ENCODE measurements at regions not wholly inside any gene's neighbourhood (a gene's known extent, or its start where the extent isn't known, plus 50 kb on each side); places are given as distances from the start of the nearest gene placed in this dataset.
"Not testable (repeated sequence)": the region's sequence is repeated elsewhere in the genome, so short reads cannot be mapped to it uniquely, and the experiment has no call there.

DNA sequence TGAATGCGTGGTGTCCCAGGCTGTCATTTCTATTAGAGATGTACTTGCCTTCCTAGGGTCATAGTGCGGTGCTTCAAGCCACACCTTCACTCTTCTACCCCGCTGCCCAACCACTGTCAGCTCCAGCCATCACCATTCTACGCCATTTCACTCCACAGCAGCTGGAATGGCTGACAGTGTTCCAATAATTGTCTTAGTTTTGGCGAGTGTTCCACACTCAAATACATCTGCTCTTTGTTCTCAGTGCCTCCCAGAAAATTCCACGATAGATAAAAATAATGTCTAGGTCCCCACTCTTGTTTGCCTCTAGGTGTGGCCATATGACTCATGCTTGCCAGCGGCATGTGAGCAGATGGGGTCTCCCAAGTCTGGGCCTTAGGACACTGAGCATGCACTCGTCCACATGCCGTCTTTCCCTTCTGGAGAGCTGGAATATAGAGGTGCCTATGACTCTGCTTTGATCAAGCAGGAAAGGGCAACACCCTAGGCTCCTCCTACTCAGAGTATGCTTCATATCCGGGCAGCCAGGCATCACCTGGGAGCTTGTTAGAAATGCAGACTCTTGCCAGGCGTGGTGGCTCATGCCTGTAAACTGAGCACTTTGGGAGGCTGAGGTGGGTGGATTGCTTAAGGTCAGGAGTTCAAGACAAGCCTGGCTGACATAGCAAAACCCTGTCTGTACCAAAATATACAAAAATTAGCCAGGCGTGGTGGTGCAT, 163.0 kb downstream of the BRMS1L start:
- DNase-seq (ENCODE audit: low read depth) = no peak

DNA sequence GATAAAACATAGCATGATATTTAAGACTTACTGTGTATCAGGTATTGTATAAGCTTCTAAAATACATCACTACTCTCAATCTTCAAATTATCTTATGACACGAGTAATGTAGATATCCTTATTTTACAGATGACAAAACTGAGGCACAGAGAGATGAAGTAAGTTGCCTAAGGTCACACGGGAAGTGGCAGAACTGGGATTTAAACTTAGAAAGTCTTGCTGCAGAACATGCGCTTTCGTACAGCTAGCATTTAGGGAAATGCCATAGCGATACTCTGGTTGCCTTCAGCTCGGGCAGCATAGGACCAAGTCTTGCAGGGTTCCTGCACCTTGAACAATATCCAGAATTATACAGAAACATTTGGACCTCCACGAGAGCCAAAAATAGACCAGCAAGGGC, 162.4 kb downstream of the BRMS1L start:
- DNase-seq (ENCODE audit: low read depth) = no peak

DNA sequence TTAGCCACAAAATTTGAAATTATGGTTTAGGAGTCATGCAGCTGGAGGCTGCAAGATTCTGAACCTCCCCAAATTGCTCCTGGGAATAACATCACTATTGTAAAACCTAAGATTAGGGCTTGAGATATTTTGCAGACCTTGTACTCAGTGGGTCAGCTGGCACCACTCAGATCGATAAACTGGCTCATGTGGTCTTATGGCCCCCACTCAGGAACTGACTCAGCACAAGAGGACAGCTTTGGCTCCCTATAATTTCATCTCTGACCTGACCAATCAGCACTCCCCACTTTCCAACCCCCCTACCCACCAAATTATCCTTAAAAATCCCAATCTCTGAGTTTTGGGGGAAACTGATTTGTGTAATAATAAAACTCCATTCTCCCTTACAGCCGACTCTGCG, 161.6 kb downstream of the BRMS1L start:
- DNase-seq (ENCODE audit: low read depth) = no peak

DNA sequence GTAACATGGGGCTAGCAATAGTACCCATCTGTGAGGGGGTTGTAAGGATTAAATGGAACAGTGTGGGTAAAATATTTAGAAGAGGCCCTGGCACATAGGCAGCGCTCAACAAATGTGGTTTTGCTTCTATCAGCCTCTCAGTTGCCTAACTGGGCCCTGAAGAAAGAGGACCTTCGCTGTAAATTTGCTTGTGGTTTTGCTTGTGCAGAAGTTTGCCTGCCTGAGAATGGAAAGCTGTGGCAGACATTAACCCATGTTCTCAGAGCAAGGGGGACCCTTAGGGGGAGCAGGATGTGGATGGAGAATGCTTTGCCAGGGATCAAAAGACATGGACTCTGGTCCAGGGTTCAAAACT, 160.1 kb downstream of the BRMS1L start:
- no peak for DNase-seq (ENCODE audit: low read depth)

DNA sequence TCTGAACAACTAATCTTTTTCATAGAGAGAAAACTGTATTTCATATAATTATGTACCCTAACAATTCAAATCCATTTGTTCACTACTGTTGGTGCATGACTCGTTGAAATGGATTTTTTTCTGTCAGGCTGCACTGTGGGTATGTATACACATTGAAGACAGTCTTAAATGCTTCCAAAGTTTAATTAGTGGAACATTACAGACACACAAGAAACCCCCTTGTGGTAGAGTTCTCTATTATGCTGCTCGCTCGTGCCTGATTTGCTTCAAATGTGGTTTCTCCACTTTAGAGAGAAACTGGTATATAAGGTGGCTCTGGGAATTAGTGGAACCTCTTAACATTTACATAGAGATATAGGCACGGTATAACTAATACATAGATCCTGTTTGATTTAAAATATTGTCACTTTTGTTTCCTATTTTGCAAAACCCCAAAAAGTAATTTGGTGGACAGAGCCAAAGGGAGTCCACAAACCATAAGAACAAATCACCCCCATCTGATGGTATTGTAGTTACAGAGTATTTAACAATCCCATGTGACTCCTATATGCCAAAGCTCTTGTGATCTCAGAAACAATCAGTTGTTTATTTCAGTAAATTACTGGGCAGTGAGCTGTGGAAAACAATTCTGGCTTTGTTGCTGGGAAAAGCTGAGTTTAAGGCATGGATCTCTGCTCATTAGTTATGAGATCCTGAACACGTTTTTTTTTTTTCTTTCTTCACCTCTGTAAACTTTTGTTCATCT, 159.5 kb downstream of the BRMS1L start:
- DNase-seq (ENCODE audit: low read depth) = no peak

DNA sequence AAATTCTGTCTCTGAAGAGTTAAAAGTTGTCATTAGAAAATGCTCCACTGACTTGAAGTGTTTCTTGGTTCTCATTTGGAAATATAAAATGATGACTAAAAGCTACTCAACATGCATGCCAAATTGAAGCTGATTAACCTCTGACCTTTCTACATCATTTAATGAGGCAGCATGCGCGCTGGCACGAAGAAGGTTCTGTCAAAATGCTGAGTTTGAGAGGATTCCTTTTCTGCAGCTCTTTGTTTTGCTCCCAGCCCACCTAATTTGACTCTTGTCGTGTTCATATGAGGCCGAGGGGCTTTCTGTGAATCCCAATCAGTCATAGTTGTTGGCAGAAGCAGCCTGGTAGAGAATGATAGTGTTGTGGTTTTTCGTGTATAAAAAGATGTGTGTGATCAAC, 153.4 kb downstream of the BRMS1L start:
- no peak for DNase-seq (ENCODE audit: low read depth)

DNA sequence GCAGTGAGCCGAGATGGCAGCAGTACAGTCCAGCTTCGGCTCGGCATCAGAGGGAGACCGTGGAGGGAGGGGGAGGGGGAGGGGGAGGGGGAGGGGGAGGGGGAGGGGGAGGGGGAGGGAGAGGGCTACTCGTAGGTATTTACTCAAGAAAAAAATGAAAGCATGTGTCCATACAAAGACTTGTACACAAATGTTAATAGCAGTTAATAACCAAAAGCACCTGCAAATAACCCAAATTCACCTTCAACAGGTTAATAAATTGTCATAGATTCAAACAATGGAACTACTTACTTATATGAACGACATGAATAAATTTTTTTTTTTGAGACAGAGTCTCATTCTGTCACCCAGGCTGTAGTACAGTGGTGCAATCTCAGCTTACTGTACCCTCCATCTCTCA, 152.4 kb downstream of the BRMS1L start:
- no peak for DNase-seq (ENCODE audit: low read depth)

DNA sequence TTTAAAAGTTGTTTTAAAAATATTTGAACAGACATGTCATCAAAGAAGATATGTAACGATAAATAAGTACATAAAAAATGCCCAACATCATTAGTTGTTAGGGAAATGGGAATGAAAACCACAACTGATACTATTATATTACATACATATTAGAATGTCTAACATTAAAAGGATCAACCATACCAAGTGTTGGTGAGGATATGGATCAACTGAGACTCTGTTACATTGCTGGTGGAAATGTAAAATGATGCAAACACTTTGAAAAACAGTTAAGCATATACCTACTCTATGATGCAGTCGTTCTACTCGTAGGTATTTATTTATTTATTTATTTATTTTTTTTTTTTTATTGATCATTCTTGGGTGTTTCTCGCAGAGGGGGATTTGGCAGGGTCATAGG, 149.7 kb downstream of the BRMS1L start:
- no peak for DNase-seq (ENCODE audit: low read depth)

DNA sequence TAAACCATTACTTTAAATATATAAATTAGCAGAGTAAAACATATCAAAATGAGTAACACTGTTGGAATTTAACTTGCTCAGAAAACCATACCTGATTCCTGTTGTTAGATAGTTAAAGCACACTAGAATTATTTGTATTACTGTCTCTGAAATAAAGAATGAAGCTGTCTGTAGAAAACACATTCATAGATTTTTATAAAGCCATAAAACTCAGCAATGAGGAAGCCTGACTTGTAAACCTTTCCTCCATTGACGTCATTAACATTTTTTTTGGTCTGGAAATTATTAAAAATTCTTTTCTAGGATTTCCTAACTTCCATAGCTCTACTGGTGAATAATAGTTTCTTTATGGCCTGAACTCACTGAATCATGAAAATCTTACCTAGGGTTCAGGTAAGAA, 147.6 kb downstream of the BRMS1L start:
- DNase-seq (ENCODE audit: low read depth) = no peak

DNA sequence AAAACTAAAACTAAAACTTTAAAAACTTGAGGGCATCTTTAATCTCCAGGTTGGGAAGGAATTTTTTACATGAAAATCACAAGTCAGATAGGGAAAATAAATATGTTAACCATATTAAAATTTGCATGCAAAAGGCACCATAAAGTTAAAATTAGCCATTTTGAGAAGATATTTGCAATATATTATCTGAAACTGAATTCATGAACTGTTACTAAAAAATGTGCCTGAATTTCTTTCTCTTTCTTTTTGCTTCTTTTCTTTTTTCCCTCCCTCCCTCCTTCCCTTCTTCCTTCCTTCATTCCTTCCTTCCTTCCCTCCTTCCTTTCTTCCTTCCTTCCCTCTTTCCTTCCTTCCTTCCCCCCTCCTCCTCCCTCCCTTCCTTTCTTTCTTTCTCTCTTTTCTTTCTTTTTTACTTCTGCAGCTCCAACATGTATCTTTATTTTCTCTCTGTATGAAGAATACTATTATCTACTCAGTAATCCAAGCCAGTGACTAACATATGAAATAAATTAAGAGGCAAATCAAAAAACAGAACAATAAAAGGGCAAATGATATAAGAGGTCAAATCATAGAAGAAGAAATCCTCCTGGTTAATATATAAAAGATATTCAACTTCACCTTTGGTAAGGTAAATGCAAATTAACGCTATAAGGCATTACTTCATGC, 146.0 kb downstream of the BRMS1L start:
- DNase-seq (ENCODE audit: low read depth) = no peak

DNA sequence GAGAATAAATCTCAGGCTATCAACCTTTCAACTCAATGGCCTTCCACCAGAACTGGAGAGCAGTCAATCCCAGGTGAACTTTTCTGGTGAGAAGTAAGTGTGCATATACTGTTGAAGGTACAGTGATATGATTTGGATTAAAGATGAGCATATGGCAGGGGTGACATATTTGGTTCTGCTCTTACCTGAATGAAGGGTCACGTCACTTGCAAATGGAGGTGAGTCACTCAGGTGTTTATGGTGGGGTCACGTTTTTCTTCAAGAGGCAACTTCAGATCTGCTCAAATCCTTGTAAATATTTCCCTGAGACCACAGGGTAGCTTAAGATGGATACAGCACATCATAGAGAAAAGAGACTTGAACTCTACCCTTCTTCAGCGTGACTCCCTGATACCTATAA, 143.2 kb downstream of the BRMS1L start:
- no peak for DNase-seq (ENCODE audit: low read depth)

DNA sequence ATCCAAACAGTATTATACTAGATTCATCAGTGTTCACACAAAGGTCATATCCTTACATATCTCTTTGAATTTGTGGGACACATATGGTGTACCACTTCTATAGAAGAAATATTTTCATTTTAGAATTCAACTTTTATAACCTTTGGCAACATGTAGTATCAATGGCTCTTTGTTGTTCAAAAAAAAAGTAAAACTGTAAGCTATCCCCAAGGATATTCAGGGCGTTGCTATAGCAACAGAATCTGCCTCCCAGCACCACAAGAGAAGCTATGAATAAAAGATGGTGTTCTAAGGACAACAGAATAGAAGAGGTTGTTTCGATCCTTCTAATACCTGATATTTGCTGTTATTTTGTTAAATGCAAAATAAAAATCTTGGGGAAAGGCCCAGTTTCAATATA, 139.3 kb downstream of the BRMS1L start:
- no peak for DNase-seq (ENCODE audit: low read depth)

DNA sequence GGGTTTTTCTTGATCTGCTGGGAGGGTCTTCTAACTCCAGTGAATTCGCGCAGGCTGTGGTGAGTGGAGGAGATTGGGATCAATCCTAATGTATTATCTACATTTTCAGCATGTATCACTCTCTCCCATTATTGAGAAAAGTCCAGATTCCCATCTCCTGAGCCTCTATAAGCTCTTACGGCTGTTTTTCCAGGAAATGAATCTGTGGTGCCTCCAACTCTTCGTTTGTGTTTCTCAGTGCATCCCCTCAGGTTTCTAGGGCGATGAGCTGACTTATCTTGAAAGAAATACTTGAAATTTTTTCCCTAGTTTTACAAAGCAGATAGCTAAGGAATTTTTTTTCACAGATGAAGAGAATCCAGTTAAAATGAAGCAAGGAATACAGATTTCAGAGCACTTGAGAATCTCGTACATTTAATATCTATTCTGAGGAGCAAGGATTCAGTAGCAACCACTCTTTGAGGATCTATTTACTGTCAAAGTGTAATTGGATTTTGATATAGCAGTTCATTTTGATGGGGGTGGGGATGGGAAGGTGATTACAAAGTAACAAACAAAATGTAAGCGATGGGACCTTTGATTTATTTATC, 138.7 kb downstream of the BRMS1L start:
- DNase-seq (ENCODE audit: low read depth) = no peak

DNA sequence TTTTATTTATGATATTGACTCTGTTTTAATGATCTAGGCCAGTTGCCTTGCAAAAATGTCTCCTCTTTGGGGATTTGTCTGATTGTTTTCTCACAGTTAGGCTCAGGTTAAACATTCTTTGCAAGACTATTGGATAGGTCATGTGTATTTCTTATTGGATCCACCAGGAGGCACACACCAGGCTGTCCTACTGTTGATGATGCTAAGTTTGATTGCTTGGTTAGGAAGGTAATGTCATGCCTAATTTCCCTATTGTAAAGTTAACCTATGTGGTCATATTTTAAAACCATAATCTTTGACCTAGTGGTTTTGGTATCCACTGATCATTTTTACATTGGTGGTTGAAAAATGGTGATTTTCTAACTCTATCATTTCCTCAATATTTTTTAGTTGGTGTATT, 137.1 kb downstream of the BRMS1L start:
- DNase-seq (ENCODE audit: low read depth) = no peak

DNA sequence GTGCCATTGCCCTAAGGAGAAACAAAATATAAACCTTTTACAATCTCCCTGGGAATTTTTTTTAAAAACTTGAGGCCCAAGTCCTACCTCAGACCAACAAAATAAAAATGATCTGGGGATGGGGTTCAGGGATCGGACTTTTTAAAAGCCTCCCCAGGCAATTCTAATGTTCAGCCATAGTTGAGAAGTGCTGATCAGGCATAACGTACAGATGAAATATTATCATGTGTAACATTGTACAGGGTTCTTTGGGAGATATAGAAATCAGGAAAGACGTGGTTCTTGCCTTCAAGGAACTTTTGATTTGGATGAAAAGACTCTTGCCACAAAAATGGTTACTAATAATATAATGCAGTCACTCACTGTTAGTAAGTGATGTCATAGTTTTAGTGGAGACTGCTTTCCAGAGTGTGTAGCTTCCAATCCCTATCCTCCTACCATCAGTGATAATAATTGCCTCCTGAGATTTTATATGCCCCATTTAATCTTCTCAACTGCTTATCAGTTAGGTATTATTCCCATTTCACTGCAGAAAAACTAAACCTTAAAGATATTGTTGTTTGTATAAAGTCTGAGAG, 135.6 kb downstream of the BRMS1L start:
- no peak for DNase-seq (ENCODE audit: low read depth)

DNA sequence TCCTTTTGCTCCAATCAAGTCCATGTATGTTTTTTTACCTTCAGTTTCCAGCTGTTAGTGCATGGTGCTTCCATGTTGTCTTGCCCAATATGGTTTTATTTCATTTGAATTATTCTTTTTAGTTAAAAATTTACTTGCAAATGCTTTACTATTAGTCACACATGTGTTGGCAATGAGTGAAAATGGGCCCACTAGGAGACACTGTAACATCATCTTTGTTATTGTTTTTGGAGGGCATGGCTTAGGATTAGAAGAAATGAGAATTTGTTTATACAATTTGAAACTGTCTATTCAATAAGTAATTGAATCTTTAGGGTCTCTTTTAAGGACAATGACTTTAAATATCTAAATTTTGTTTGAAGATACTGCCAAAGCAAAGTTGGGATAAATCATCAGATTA, 133.7 kb downstream of the BRMS1L start:
- DNase-seq (ENCODE audit: low read depth) = no peak

DNA sequence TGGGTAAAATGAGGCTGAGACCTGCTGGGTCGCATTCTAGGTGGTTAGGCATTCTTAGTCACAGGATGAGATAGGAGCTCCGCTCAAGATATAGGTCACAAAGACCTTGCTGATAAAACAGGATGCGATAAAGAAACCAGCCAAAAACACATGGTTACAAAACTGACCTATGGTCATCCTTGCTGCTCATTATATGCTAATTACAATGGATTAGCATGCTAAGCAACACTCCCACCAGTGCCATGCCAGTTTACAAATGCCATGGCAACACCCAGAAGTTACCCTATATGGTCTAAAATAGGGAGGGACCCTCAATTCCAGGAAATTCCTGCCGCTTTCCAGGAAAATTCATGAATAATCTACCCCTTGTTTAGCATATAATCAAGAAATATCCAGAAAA, 132.4 kb downstream of the BRMS1L start:
- no peak for DNase-seq (ENCODE audit: low read depth)

DNA sequence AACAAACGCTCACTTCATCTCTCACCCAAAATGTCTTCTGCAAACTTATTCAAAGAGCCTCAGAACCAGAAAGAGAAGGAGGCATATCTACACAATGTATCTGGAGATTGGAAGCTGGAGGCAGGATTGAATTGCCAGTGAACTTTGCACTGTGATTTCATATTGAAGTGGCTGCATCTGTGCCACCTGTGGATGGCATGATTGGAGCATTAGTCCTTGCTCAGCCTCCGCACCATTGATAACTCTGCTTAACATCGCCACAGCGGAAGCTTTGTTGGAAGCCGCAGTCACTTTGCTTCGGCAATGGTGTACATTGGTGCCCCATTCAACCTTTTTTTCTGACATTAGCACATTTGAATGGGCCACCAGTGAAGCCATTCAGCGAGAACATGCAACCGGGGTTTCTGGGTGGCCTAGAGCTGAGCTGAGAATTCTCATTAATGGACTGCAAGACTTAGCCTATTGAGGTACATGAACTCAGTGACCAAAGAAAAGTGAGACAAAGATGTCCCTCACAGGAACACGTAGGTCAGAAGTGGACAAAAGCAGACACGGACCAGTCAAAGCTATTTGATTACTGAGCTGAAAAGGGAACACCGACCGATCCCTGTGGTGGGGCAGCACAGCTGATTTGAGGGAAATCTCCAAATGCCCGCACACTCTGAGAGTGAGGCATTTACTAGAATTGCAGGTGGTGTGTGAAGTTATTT, 130.4 kb downstream of the BRMS1L start:
- no peak for DNase-seq (ENCODE audit: low read depth)

DNA sequence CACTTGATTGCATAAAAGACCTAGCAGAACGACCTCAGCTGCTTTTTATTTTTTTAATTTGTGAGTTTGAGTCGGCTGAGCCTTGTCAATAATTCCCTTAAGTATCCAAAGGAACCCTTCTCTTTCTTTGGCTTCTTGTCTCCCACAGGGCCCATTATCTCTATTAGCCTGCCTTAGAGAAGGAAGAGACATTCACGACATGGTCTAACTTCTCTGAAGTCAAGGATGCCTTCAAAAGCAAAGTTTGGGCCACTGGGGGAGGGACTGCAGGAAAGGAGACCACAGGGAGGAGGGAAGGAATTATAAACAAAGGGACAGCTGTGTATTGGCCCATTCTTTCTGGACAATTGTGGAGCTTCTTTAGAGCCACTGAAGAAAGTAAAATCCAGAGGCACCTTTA, 126.4 kb downstream of the BRMS1L start:
- no peak for DNase-seq (ENCODE audit: low read depth)

DNA sequence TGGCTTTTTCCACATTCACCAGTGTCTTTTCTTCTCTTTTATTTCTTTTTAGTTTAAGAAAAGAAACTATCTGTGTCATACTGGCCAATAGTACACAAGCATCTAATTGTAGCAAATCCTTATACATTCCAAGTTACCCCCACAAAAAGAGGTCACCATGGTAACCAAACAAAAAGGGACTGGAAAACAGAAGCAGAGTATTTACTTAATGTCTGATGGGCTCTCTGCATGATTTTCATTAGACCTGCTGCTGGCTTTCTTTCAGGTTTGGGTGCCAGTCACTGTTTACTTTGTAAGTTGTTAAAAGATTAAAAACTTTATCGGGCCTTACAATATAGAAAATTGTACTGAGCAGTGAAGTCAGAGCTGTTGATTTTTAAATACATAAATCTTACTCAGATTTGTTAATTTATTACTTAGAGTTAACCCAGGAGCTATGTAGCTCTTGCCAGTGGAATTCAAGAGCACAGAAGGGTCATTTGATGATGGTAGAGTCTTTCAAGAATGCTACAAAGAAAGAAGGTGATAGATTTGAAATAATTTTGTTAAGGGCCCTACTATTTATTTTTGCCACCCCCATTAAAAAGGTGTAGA, 123.9 kb downstream of the BRMS1L start:
- peak; percentile 7 for DNase-seq (ENCODE audit: low read depth)

DNA sequence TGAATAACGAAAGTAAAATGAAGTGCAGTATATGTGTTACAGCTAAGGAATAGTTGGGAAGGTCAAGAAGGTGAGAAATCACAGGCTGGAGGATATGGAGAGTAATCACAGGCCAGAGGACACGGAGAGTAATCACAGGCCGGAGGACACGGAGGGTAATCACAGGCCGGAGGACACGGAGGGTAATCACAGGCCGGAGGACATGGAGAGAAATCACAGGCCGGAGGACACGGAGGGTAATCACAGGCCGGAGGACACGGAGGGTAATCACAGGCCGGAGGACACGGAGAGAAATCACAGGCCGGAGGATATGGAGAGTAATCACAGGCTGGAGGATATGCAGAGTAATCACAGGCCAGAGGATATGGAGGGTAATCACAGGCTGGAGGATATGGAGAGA, 121.8 kb downstream of the BRMS1L start:
- not testable (repeated sequence) for DNase-seq (ENCODE audit: low read depth)
